ENCODE measurements at regions not wholly inside any gene's neighbourhood (a gene's known extent, or its start where the extent isn't known, plus 50 kb on each side); places are given as distances from the start of the nearest gene placed in this dataset.

- TF ChIP-seq CTCF (IDR thresholded peaks at IDR 0.05; ENCODE audit: borderline replicate concordance) = no peak
- Histone ChIP-seq H3K4me3 (no peak overlapping the region), H3K27me3 (ENCODE audit: low read depth) (no peaks in the 10 kb centered on the region), H3K9me3 (replicated peaks) (no peaks in the 10 kb centered on the region), H3K27ac (replicated peaks) (no peak overlapping the region), H3K36me3 (no peaks in the 10 kb centered on the region), H3K4me1 (no peaks in the 10 kb centered on the region)
- intact Hi-C loops (cut with micrococcal nuclease) = no loop called here
- no peak for DNase-seq
Observed at GRCh38 chr13:104301171-104301975, 1235.2 kb upstream of the SLC10A2 start.

- Histone ChIP-seq H3K9me3 (replicated peaks) (no peaks in the 10 kb centered on the region), H3K36me3 (no peaks in the 10 kb centered on the region), H3K27me3 (ENCODE audit: low read depth) (no peaks in the 10 kb centered on the region), H3K4me3 (no peak overlapping the region), H3K4me1 (no peaks in the 10 kb centered on the region), H3K27ac (replicated peaks) (no peak overlapping the region)
- intact Hi-C loops (cut with micrococcal nuclease) = no loop called here
- no peak for DNase-seq
- TF ChIP-seq CTCF (IDR thresholded peaks at IDR 0.05; ENCODE audit: borderline replicate concordance) = no peak
Observed at GRCh38 chr13:104297075-104297474, 1230.9 kb upstream of the SLC10A2 start.

GRCh38 chr13:104296286-104296685, 1230.1 kb upstream of the SLC10A2 start:
- Histone ChIP-seq H3K27me3 (ENCODE audit: low read depth) (no peaks in the 10 kb centered on the region), H3K36me3 (no peaks in the 10 kb centered on the region), H3K4me3 (no peak overlapping the region), H3K9me3 (replicated peaks) (no peaks in the 10 kb centered on the region), H3K4me1 (no peaks in the 10 kb centered on the region), H3K27ac (replicated peaks) (no peak overlapping the region)
- no peak for DNase-seq
- intact Hi-C loops (cut with micrococcal nuclease) = no loop called here
- no peak for TF ChIP-seq CTCF (IDR thresholded peaks at IDR 0.05; ENCODE audit: borderline replicate concordance)

GRCh38 chr13:104295537-104295936, 1229.3 kb upstream of the SLC10A2 start:
- no peak for TF ChIP-seq CTCF (IDR thresholded peaks at IDR 0.05; ENCODE audit: borderline replicate concordance)
- H3K36me3 ChIP-seq = no peaks in the 10 kb centered on the region
- DNase-seq = no peak
- H3K4me1 ChIP-seq = no peaks in the 10 kb centered on the region
- H3K4me3 ChIP-seq = no peak overlapping the region
- H3K27me3 ChIP-seq (ENCODE audit: low read depth) = no peaks in the 10 kb centered on the region
- no peaks in the 10 kb centered on the region for H3K9me3 ChIP-seq (replicated peaks)
- intact Hi-C loops (cut with micrococcal nuclease) = no loop called here
- no peak overlapping the region for H3K27ac ChIP-seq (replicated peaks)

- intact Hi-C loops (cut with micrococcal nuclease) = no loop called here
- Histone ChIP-seq H3K4me3 (no peak overlapping the region), H3K27ac (replicated peaks) (no peak overlapping the region), H3K9me3 (replicated peaks) (no peaks in the 10 kb centered on the region), H3K4me1 (no peaks in the 10 kb centered on the region), H3K27me3 (ENCODE audit: low read depth) (no peaks in the 10 kb centered on the region), H3K36me3 (no peaks in the 10 kb centered on the region)
- no peak for TF ChIP-seq CTCF (IDR thresholded peaks at IDR 0.05; ENCODE audit: borderline replicate concordance)
- DNase-seq = no peak
Observed at GRCh38 chr13:104289400-104289799, 1223.2 kb upstream of the SLC10A2 start.
